Fibroblast of villous mesenchyme (primary cell): ENCODE measurements at regions not wholly inside any gene's neighbourhood (a gene's known extent, or its start where the extent isn't known, plus 50 kb on each side); places are given as distances from the start of the nearest gene placed in this dataset.
"Not testable (repeated sequence)": the region's sequence is repeated elsewhere in the genome, so short reads cannot be mapped to it uniquely, and the experiment has no call there.

Experiments
- DNase-seq: peaks from one replicate; pipeline ENCODE4 v3.0.0-alpha.2; 2010; ENCODE audit warnings: low read depth
- H3K4me3 ChIP-seq: 2 replicates; pipeline ENCODE4 v1.5.1; 2011; ENCODE audit warnings: low read depth, mild to moderate bottlenecking, low read length
- TF ChIP-seq, protein P1 (sequence below): IDR thresholded peaks from 2 replicates; pipeline ENCODE4 v1.5.1; 2012; ENCODE audit warnings: low read depth, mild to moderate bottlenecking, low read length; ENCODE audit not compliant: insufficient read depth

DNA sequence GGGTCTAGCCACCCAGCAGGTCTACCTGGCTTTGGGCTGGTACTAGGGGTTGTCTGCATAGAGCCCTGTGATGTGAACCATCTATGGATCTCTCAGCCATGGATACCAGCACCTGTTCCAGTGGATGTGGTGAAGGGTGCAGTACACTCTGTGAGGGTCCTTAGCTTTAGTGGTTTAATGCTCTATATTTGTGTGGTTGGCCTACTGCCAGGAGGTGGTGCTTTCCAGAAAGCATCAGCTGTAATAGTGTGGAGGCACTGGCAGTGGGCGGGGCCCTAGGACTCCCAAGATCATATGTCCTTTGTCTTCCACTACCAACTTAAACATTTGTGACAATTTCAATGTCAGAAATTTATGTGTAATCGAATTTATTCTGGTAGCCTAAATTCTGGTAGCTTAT is 1065.1 kb downstream of the RPIA start:
- not testable (repeated sequence) for H3K4me3 ChIP-seq, DNase-seq

DNA sequence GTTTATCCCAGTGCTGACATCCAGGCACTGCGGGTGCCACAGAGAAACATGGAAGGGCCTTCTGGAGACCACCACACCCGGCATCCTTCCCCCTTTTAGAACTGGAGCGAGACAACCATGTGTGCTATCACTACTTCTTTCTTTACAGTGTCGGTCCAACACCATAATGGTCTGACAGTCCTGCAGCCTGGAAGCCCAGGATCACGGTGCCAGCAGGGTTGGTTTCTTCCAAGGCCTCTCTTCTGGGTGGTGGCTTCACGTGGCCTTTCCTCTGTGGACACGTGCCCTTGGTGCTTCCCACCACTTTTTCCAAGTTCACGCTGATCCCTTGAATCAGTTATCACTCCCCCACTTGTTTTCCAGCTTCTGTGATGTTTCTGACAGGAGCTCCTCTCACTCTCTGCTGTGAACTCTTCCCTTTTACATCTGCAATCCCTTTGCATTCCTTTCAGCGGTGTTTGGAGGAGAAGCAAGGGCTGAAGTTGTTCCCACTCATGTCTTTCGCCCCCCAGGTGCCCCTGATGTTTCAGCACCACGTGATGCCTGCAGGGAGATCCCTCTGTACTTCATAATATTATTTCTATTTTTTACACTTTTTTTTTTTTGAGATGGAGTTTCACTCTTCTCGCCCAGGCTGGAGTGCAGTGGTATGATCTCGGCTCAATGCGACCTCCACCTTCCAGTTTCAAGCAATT is 1067.0 kb downstream of the RPIA start:
- not testable (repeated sequence) for DNase-seq, H3K4me3 ChIP-seq

DNA sequence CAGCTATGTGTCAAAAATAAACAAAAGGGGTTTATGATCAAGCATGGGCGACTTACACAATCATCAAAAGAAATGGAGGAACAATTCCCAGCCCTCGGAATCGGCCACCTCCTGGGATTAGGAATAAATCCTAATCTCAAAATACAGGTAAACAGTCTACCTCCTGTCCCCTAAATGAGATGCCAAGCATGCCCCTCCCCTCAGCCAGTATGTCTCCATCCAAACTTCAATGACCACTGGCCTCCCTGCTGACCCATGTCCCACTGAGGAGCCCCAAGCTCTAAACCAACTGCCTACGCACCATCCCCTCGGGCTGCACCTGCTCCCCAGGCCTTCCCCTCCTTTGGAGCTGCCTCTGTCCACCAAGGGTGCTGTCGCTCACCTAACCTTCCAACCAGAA is 1069.3 kb downstream of the RPIA start:
- not testable (repeated sequence) for H3K4me3 ChIP-seq, DNase-seq

DNA sequence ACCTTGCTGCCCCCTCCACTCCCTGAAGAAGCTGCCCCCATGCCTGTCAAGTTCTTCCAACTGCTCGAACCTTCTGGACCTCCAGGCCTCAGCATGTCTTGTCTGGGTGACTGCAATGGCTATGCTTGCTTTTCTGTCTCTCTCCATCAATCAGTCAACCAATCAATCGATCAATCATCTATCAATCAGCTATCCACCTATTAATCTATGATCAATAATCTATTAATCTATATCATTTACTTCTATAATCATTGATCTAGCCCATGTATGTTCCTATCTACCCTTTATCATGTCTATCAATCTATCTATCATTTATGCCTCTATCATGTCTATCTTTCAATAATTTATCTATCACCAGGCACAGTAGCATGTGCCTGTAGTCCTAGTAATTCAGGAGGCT is 1069.7 kb downstream of the RPIA start:
- not testable (repeated sequence) for DNase-seq, H3K4me3 ChIP-seq

DNA sequence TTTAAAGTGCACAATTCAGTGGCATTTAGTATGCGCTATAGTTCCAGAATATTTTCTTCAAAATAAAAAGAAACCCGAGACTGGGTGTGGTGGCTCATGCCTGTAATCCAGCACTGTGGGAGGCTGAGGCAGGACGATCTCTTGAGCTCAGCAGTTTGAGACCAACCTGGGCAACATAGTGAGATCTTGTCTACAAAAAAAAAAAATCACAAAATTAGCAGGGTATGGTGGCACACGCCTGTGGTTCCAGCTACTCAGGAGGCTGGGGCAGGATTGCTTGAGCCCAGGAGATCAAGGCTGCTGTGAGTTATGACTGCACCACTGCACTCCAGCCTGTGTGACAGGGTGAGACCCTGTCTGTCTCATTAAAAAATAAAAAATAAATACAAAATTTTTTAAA is 1070.4 kb downstream of the RPIA start:
- not testable (repeated sequence) for H3K4me3 ChIP-seq, DNase-seq

DNA sequence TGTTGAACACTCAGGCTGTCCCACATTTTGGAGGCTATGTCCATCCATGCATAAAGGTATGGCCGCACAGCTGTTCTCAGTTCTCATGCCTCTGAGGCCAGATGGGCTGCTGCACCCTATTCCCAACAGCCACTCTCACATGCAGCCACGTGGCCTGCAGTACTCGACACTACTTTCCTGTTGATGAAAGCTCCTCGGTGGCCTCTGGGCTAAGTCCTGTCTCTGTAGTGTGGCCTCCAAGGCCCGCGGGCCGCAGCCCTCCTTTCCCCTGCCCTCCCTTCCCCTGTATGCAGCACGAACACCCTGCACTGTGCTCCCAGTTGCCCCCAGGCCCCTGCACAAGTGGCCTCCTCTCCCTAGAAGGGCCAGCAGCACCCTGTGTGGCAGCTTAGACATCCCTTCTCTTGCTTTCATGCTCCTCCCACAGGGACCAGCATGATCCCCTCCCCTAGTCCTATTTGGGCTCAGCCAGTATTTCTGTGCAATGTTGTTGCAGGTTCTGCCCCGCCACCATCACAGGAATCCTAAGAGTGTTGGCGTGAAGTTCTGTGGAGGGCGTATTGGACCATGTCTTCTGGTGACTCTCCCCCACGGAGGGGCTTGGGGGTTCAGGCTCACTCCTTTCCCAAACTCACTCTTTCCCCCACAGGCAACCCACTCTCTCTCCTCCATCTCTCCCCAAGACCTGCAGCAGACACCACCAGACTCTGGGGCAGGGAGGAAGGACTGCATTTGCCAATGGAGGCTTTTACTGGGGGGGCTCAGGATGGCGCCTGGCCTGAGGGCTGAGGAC is 1071.2 kb downstream of the RPIA start:
- DNase-seq, result not testable (repeated sequence)

DNA sequence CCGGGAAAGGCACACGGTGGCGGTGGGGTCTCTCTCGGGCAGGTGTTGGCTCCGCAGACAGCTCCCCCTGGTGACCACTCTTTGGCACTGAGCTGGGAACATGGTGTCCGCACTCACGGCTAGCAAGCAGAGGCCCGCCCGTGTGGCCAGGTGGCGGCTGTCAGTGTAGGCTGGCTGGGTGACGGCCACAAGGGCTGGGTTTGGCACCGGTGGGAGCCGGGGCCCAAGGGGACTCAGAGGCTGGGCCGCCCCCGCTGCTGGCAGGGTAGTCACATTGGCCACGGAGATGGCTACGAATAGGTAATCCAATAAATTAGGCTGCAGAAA is 1071.7 kb downstream of the RPIA start:
- no peak overlapping the region for H3K4me3 ChIP-seq
- TF ChIP-seq, protein P1, sequence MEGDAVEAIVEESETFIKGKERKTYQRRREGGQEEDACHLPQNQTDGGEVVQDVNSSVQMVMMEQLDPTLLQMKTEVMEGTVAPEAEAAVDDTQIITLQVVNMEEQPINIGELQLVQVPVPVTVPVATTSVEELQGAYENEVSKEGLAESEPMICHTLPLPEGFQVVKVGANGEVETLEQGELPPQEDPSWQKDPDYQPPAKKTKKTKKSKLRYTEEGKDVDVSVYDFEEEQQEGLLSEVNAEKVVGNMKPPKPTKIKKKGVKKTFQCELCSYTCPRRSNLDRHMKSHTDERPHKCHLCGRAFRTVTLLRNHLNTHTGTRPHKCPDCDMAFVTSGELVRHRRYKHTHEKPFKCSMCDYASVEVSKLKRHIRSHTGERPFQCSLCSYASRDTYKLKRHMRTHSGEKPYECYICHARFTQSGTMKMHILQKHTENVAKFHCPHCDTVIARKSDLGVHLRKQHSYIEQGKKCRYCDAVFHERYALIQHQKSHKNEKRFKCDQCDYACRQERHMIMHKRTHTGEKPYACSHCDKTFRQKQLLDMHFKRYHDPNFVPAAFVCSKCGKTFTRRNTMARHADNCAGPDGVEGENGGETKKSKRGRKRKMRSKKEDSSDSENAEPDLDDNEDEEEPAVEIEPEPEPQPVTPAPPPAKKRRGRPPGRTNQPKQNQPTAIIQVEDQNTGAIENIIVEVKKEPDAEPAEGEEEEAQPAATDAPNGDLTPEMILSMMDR, result no peak
- DNase-seq, result no peak

More for the DNA sequence above, 1071.2 kb downstream of the RPIA start:
- H3K4me3 ChIP-seq, result not testable (repeated sequence)

DNA sequence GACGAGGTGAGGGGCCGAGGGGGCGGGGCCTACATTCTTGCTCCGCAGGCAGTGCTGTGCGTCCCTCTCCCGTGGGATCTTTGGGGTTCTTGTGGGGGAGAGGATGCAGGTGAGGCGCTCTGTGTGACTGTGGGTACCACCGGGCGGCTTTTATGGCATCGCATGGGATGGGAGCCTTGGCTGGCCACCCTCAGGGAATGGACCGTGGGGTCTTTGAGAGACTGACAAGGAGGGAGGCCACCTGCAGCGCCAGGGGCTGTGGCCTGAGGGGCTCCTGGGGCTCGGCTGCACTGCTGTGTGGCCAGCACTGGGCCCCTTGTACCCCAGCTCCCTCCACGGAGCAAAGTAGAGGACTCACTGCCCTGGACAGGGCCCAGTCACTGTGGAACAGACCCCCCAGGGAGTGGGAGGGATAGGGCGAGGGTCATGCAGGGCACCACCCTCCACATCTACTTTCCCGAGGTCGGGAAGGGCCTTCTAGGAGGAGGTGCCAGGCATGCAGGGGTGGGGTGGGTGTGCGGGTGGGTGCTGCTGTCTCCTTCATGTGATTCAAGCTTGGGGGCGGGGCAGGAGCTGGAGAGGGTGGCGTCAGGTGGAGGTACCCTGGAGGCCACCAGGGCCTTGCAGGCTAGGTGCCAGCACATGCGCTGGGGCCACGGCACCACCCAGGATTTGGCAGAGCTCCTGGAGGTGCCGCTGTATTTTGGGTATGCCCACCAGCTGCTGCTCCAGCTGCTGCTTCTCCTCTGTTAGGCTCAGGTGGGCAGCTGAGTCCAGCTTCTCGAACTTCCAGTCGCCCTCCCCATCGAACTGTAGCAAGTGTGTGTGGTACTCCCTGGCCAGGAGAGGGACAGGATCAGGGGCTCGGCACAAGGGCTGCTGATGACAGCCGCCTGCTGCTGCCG is 1072.4 kb downstream of the RPIA start:
- H3K4me3 ChIP-seq, result no peak overlapping the region
- DNase-seq, result no peak
- TF ChIP-seq, protein P1, result no peak

DNA sequence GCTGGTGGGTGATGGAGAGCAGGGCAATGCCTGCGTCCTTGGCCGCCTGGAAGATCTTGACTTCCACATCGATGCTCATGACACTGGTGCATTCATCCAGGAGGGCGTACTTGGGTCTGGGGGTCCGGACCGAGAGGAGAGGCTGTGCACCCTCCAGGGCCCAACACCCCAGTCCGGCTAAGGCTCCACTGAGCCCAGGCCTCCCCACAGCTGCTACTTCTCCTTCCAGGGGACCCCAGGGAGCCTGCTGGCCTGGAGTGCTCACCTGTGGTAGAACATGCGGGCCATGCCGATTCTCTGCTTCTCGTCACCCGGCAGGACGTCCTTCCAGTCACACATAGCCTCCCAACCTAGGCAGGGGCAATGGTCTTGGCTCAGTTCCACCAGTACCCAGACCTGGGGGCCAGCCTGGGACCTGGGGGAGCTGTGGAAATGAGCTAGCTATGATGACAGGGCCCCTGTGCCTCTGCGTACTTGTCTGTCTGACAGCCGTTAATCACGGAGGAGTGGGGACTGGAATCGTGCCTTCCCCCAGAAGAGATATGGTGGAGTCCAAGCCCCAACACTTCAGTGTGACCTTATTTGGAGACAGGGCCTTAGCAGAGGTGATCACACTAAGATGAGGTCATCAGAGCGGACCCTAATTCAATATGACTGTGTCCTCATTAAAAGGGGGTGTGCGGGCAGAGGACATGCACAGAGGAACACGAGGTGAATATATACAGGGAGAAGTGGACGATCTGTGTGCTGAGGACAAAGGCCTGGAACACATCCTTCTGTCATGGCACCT is 1073.3 kb downstream of the RPIA start:
- DNase-seq, H3K4me3 ChIP-seq: not testable (repeated sequence)

DNA sequence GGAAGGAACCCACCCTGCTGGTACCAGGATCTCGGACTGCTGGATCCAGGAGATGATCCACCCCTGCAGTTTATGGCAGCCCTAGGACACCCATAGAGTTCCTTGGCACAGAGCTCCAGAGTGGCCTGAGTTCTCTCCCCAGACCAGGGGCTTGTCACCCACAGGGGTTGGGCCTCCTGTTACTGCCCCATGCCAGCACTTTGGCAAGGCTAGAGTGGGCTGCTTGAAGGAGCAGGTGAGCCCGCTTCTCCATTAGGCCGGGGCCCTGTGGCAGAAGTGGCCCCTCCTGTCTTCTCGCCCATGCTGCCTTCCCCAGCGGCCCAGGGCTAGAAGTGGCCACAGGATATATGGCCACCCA is 1073.9 kb downstream of the RPIA start:
- DNase-seq, H3K4me3 ChIP-seq: not testable (repeated sequence)

DNA sequence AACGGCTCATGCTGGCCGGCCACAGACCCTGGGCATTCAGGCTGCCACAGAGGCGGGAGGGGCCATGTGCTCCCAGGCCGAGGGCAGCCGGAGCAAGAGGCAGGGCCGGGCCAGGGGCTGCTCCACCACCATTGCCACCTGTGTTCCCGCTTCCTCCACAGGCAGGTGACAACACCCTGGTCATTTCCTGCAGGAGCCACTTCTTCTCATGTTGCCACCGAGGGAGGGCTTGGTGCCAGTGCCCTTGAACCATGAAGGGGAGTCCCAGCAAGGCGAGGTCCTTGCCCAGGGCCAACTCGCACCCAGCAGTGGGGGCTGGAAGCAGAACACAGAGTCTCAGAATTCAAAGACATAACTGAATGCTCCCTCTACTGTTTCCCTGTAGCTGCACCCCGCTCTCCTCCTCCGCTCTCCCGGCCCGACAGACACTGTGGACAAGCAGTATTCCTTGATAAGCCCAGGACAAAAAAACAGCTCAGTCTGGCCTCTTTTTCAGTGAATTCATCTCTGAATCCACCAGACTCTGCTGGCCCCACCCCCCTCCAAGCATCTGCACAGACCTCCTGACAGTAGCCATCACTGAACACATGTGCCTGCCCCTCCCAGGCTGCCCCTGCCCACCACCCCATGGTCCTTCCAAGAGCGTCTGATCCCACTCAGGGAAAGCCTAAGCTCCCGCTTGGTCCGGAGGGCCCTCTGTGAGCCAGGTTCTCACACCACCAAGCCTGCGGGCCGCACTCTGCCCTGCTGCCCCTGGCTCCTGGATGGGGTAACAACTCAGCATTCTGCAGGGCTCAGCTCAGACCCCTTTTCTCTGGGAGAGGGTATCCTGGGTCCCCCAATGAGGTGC is 1074.9 kb downstream of the RPIA start:
- H3K4me3 ChIP-seq, DNase-seq: not testable (repeated sequence)

DNA sequence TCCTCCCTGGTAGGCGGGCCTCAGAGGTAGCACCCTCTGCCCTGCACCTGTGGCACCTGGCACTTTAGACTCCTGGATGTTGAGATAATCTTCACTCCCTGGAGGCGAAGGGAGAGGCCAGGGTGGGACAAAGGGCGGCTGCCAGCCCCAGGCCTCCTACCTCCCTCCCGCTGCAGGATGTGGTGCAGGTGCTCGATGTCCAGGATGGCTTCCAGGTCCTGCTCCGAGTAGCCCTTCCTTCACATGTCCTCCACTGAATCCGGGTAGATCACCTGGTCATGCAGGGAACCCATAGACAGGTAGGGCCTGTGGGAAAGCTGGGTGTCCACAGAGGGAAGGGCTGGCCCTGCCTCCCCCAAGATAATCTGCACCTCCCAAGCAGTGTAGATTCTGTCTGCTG is 1075.6 kb downstream of the RPIA start:
- not testable (repeated sequence) for H3K4me3 ChIP-seq, DNase-seq
